ENCODE measurements at regions not wholly inside any gene's neighbourhood (a gene's known extent, or its start where the extent isn't known, plus 50 kb on each side); places are given as distances from the start of the nearest gene placed in this dataset.

DNA sequence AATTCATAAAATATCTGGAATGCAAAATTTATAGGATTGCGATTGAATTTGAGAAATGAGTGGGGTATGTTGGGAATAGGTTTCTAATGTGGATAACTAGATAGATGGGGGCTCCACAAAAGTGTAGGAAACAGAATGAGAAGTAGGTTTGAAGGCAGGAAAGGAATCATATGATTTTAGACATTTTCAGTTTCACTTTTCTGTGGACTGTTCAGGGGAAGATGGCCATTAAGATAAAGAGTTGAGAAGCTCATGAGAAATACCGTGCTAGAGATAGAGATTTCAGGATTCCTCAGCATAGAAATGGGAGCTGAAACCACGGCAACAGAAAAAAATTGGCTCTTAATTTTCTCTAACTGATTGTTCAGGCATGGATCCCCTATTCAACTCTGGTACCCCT lies 163.4 kb upstream of the CD180 start:
- in situ Hi-C loops (cut with HindIII; ENCODE audit: low pct_unique_long_range_greater_than_20kb, low sequenced_read_pairs): no loop called here

DNA sequence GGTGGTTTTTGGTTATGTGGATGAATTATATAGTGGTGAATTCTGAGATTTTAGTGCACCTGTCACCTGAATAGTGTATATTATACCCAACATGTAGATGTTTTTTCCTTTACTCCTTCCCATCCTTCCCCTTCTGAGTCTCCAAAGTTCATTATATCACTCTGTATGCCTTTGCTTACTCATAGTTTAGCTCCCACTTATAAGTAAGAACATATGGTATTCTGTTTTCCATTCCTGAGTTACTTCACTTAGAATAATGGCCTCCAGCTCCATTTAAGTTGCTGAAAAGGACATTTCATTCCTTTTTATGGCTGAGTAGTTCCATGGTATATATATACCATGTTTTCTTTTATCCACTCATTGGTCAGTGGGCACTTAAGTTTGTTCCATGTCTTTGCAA lies 161.6 kb upstream of the CD180 start:
- in situ Hi-C loops (cut with HindIII; ENCODE audit: low pct_unique_long_range_greater_than_20kb, low sequenced_read_pairs): no loop called here
- no peak for DNase-seq (ENCODE audit: low read depth)

More for the DNA sequence above, 163.4 kb upstream of the CD180 start:
- no peak for DNase-seq (ENCODE audit: low read depth)

DNA sequence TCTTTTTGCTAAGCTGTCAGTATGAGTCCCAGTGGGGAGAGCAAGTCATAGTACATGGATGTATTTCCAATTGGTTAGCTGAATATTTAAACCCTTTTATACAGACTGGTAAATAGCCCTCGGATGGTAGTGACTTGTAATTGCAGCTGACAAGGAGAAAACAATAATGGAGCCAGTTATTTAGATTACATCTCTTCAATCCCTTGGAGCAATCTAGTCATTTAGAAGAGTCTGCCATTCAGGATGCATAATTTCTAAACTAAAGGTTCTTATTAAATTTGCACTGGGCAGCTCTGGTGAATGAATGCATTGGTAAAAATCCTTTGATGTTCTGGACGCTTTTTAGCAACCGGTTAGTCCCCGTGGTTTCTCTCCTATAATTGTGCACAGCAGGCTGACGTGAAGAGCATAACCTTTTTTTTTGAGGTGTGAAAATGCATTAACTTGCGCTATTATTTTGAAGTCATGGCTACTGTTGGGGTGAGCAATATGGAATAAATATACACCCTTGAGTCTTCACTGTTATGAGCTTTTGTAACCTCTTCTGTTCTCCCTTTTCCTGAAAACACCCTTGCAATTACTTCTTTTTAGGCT lies 158.6 kb upstream of the CD180 start:
- no peak for DNase-seq (ENCODE audit: low read depth)
- in situ Hi-C loops (cut with HindIII; ENCODE audit: low pct_unique_long_range_greater_than_20kb, low sequenced_read_pairs): no loop called here

DNA sequence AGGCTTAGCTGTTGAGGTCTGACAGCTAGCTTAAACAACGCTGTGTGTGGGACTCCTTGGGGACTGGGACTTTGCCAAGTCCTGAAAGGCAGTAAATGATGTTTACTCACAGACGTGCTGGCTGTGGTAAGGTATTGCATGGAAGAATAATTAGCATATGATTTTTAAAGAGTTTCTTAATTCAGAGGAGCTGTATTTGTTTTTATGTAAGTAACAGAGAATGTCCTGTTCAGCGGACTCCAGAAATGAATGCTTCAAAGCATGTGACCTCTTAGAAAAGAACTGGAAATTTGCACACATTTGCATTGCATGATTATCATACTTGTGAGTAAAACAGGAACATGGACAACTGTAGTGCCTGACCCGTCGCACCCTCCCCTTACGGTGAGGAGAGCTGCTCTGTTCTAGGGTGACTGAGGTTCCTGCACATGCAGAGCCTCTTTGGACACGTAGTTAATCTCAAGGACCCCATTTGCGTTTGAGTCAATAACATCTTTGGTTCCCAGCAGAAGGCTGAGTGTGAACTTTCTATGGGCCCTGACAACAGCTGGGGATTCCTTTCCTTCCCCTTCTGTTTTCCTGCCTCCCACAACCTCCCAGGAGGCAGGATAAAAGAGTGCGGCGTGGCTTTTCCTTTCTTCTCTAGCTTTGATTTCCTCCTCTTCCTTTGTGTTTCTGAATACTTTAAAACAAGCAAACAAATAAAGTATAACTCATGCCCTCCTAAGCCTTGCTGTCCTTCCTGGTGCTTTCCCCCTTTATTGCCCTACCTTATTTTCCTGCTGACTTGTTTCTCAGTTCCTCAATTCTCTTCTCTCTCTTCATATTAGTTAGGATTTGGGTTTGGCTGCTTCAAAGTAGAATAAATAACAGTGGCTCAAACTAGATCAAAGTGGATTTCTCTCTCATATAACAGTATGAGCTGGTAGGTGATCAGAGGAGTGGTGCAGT lies 157.2 kb upstream of the CD180 start:
- DNase-seq (ENCODE audit: low read depth): no peak

DNA sequence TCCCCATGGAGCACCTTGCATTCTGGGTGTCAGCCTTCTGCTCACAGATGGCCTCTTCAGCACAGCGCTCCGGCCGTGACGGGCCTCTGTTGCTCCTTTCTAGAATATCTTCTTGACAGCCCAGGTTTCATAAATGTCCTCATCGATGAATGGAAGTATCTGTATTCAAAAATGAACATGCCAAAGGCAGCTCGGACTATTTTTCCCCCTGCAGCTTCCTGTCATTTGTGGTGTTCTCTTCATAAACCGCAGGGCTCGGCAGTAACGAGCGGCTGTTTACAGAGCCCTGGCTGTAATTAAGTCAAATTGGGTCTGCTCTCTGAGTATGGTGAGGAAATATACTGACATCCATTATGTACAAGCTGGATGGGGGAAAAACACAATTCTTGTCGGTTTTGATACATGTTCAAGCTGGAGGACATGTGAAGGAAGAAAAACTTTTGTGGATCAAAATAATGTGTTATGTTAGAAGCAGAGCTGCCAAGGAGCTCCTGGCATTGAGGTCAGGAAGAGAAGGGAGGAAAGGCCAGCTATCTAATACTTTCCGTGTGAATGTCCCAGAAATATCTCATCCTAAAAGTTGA lies 154.1 kb upstream of the CD180 start:
- in situ Hi-C loops (cut with HindIII; ENCODE audit: low pct_unique_long_range_greater_than_20kb, low sequenced_read_pairs): no loop called here
- no peak for DNase-seq (ENCODE audit: low read depth)

More for the DNA sequence above, 157.2 kb upstream of the CD180 start:
- in situ Hi-C loops (cut with HindIII; ENCODE audit: low pct_unique_long_range_greater_than_20kb, low sequenced_read_pairs): no loop called here

DNA sequence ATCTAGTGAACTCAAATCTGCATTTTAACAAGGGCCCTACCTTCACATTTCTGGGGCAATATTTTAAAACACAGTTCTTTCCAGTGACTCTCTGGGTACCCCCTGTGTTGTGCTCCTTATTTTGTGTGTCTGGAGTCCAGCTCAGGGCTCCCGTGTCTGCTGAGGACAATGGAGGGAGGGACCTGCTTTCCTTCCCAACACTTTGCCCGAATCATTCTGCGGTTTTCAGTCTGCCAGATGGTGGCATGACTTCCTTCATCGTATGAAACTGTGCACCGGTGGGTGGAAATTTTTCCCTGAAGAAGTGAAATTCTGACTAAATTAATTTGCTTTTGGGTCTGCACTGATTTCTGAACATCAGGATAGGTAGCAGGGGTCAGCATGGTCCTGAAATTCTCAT lies 153.6 kb upstream of the CD180 start:
- in situ Hi-C loops (cut with HindIII; ENCODE audit: low pct_unique_long_range_greater_than_20kb, low sequenced_read_pairs): no loop called here
- no peak for DNase-seq (ENCODE audit: low read depth)

DNA sequence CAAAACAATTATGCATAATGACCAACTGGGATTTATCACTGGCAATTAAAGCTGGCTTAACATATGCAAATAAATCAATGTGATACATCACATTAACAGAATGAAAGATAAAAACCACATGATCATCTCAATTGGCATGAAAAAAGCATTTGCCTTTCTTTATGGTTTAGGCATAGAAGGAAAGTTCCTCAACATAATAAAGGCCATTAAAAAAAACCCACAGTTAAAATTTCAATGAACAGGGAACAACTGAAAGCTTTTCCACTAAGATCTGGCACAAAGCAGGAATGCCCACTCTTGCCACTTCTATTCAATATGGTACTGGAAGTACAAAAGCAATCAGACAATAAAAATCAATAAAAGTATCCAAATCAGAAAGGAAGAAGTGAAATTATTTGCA lies 151.2 kb upstream of the CD180 start:
- DNase-seq (ENCODE audit: low read depth): no peak
- in situ Hi-C loops (cut with HindIII; ENCODE audit: low pct_unique_long_range_greater_than_20kb, low sequenced_read_pairs): no loop called here

DNA sequence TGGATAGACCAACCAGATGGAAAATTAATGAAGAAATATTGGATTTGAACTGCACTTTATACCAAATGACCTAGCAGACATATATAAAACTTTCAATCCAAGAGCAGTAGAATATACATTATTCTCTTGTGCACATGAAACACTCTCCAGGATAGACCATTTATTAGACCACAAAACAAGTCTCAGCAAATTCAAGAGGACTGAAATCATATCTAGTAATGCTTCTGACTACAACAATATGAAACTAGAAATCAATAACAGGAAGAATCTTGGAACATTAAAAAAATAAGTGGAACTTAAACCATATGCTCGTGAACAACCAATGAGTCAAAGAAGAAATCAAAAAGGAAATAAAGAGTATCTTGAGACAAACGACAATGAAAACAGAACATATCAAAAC lies 150.0 kb upstream of the CD180 start:
- in situ Hi-C loops (cut with HindIII; ENCODE audit: low pct_unique_long_range_greater_than_20kb, low sequenced_read_pairs): no loop called here
- no peak for DNase-seq (ENCODE audit: low read depth)

DNA sequence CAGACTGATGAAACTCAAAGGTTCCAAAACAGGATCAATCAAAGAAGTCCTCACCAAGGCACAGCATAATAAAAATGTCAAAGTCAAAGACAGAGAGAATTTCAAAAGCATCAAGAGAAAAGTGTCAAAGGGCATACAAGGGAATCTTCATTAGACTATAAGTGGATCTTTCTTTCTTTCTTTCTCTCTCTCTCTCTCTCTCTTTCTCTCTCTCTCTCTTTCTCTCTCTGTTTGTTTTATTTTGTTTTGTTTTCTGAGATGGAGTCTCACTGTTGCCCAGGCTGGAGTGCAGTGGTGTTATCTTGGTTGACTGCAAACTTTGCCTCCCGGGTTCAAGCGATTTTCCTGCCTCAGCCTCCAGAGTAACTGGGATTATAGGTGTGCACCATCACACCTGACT lies 148.3 kb upstream of the CD180 start:
- no peak for DNase-seq (ENCODE audit: low read depth)
- in situ Hi-C loops (cut with HindIII; ENCODE audit: low pct_unique_long_range_greater_than_20kb, low sequenced_read_pairs): no loop called here

DNA sequence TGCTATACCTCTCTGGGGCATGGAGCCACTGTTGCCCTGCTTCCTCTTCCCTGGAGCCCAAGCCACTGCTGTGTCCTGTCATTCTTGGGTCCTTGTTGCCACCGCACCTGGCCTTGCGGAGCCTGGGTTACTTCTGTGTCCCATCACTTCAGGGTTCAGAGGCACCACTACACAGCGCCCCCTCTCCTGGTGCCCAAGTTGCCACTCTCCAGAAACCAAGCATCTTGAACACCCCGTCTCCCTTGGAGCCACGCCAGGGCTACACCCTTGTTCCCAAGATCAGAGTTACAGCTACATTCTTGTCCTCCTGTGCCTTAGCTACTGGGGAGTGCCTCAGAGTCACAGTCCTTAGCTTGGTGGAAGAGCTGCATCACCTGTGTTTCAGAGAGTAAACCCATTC lies 147.2 kb upstream of the CD180 start:
- no peak for DNase-seq (ENCODE audit: low read depth)
- in situ Hi-C loops (cut with HindIII; ENCODE audit: low pct_unique_long_range_greater_than_20kb, low sequenced_read_pairs): no loop called here

DNA sequence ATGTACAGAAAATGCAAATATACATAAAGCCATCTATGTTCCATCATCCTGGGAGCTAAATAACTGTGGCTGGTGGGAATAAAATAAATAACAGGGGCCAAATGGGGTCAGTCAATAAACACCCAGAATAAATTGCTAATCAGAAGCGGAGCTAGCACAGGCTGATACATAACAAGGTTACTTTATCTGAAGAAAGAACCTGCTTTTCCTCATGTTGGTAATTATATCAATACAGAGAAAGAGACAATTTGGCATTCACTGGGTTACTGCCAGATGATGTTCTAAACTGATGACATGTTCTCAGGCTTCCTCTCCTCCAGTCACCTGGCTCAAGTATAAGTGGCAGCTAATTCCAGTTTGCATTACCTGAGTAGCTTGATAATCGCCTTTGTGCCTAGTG lies 144.9 kb upstream of the CD180 start:
- in situ Hi-C loops (cut with HindIII; ENCODE audit: low pct_unique_long_range_greater_than_20kb, low sequenced_read_pairs): no loop called here
- DNase-seq (ENCODE audit: low read depth): no peak

DNA sequence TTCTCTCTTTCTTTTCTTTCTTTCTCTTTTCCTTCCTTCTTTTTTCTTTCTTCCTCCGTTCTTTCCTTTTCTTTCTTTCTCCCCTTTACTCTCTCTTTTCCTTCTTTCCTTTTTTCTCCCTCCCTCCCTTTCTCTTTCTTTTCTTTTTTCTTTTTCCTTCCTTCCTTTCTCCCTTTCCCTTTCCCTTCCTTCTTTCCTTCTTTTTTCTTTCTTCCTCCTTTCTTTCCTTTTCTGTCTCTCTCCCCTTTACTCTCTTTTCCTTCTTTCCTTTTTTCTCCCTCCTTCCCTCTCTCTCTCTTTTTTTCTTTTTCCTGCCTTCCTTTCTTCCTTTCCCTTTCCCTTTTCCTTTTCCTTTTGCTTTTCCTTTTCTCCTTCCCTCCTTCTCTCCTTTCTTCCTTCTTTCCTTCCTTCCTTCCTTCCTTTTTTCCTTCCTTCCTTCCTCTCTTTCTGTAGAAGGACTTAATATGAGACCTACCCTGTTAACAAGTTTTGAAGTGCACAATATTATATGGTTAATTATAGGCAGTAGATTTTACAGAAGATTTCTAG lies 142.7 kb upstream of the CD180 start:
- no peak for DNase-seq (ENCODE audit: low read depth)
- in situ Hi-C loops (cut with HindIII; ENCODE audit: low pct_unique_long_range_greater_than_20kb, low sequenced_read_pairs): no loop called here

DNA sequence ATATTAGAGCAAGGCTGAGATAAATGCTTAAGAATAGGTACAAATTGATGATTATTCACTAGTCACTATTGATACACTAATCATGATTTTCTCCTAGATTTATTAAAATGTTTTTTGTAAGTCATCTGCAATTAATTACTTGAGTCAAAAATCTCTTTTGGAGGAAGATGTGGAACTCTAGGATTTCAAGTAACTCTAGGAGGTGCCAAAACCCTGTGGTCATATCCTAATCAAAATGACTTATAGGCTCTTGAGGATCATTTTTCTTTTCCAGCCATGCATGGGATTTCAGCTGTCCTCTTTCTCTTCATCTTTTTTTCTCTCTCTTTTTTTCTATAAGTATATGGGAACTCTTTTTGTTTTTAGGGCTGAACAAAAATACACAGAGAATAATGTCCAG lies 141.8 kb upstream of the CD180 start:
- no peak for DNase-seq (ENCODE audit: low read depth)
- in situ Hi-C loops (cut with HindIII; ENCODE audit: low pct_unique_long_range_greater_than_20kb, low sequenced_read_pairs): no loop called here

DNA sequence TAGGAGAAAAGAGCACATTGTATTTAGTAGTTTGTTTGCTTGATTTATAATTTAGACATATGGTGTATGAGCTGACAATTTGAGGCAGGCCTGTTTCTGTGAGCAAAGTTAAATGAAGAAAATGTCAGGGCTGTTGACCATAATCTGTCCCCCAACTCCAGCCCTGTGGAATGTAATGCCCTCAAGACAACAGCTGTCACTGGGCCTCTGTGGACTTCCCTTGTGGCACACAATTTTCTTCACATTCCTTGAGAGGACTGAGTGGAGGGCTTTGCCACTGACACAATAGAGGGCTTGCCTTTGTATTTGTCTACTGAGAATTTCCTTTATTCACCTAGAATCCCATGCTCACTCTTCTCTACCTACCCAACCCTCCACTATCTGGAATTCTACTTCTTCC lies 141.2 kb upstream of the CD180 start:
- DNase-seq (ENCODE audit: low read depth): no peak
- in situ Hi-C loops (cut with HindIII; ENCODE audit: low pct_unique_long_range_greater_than_20kb, low sequenced_read_pairs): no loop called here

DNA sequence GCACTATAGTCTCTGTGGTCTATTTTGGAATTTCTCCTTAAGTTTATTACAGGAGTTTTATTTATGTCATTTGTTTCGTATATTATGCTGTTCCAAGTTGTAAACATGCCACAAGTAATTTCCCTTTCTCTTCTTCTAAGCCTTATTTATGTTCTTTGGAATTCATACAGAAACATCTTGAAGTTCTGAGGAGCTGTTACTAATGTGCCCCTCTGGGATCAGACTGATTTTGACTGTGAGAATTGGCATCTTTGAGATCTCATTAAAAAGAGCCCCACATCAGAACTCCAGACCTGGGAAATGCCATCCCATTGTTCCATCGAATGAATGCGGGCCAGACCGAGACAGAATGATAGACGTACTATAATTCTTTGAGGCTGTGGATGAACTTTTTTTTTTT lies 138.8 kb upstream of the CD180 start:
- in situ Hi-C loops (cut with HindIII; ENCODE audit: low pct_unique_long_range_greater_than_20kb, low sequenced_read_pairs): no loop called here
- DNase-seq (ENCODE audit: low read depth): no peak

DNA sequence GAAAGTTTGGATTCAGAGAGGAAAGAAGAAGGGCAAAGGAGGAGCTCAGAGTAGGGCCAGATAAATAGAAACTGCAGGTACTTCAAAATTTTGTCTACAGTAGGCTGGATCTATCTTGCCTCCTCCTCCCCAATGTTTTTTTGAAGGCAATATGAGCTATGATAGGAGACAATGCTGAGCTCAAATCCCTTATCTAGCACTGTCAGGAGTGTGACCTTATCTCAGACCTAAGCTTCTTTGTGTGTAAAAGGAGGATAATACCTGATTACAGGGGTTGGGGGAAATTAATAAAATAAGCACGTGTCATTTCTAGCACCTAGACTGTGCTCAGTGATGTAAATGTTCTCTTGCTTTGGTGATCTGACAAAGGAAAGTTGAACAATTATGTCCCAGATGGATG lies 137.8 kb upstream of the CD180 start:
- in situ Hi-C loops (cut with HindIII; ENCODE audit: low pct_unique_long_range_greater_than_20kb, low sequenced_read_pairs): no loop called here
- DNase-seq (ENCODE audit: low read depth): no peak

DNA sequence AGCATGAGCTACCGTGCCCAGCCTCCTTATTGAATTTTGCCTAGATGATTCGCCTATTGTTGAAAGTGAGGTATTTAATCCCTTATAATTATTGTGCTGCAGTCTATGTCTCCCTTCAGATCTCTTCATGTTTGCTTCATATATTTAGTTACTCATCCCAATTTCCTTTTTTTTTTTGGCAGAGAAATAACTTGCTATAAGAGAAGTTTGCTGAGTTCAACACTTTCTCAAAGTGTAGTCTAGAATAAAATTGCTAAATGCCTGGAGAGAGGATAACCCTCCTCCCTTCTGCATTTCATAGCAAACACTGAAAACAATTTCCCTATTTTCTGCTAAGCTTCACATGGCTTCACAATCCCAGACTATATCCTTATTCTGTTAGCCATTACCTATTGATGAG lies 136.6 kb upstream of the CD180 start:
- no peak for DNase-seq (ENCODE audit: low read depth)
- in situ Hi-C loops (cut with HindIII; ENCODE audit: low pct_unique_long_range_greater_than_20kb, low sequenced_read_pairs): no loop called here

DNA sequence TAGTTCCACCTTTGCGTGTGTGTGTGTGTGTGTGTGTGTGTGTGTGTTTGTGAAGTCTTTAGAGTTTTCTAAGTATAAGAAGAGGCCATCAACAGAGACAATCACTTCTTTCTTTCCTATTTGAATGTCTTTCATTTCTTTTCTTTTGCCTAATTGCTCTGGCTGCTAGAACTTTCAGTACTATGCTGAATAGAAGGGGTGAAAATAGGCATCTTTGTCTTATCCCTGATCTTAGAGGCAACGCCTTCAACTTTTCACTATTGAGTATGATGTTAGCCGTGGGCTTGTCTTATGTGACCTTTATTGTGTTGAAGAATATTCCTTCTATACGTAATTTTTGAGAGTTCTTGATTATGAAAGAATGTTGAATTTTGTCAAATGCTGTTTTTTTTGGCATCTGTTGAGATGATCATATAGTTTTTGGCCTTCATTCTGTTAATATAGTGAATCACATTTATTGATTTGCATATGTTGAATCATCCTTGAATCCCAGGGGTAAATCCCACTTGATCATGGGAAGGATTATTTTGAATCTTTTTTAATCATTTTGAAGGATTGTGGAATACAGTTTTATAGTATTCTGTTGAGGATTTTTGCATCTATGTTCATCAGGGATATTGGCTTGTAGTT lies 134.8 kb upstream of the CD180 start:
- in situ Hi-C loops (cut with HindIII; ENCODE audit: low pct_unique_long_range_greater_than_20kb, low sequenced_read_pairs): no loop called here
- no peak for DNase-seq (ENCODE audit: low read depth)
